ENCODE measurements at regions not wholly inside any gene's neighbourhood (a gene's known extent, or its start where the extent isn't known, plus 50 kb on each side); places are given as distances from the start of the nearest gene placed in this dataset.

- no peaks in the 10 kb centered on the region for H3K36me3 ChIP-seq
- no peak overlapping the region for H3K4me3 ChIP-seq
- no peak for ATAC-seq
- in situ Hi-C loops (cut with MboI; ENCODE audit: low sequenced_read_pairs in 4 of 4): no loop called here
- TF ChIP-seq CTCF (IDR thresholded peaks at IDR 0.05 in 4 of 5, conservative IDR thresholded peaks at IDR 0.05 in 1 of 5): no peak
- no peak for TF ChIP-seq POLR2A (IDR thresholded peaks at IDR 0.05)
- no peaks in the 10 kb centered on the region for H3K27me3 ChIP-seq
- no peaks in the 10 kb centered on the region for H3K4me1 ChIP-seq
- intact Hi-C loops (cut with DNase I; ENCODE audit: low total_unique reads): no loop called here
- H3K9me3 ChIP-seq: no peaks in the 10 kb centered on the region
- H3K27ac ChIP-seq: no peak overlapping the region
- no peak for DNase-seq
These were observed 160.9 kb upstream of the CSF3R start for GRCh38 chr1:36643371-36644270.

- Histone ChIP-seq H3K4me1 (no peaks in the 10 kb centered on the region), H3K4me3 (no peak overlapping the region), H3K27ac (no peak overlapping the region), H3K9me3 (no peaks in the 10 kb centered on the region), H3K36me3 (no peaks in the 10 kb centered on the region), H3K27me3 (no peaks in the 10 kb centered on the region)
- in situ Hi-C loops (cut with MboI; ENCODE audit: low sequenced_read_pairs in 4 of 4): no loop called here
- intact Hi-C loops (cut with DNase I; ENCODE audit: low total_unique reads): no loop called here
- no peak for ATAC-seq
- DNase-seq: no peak
- TF ChIP-seq CTCF (IDR thresholded peaks at IDR 0.05 in 4 of 5, conservative IDR thresholded peaks at IDR 0.05 in 1 of 5) (no peak), POLR2A (IDR thresholded peaks at IDR 0.05) (no peak)
These were observed 160.1 kb upstream of the CSF3R start for GRCh38 chr1:36642802-36643201.

- in situ Hi-C loops (cut with MboI; ENCODE audit: low sequenced_read_pairs in 4 of 4) (no loop called here), intact Hi-C loops (cut with DNase I; ENCODE audit: low total_unique reads) (no loop called here)
- Histone ChIP-seq H3K27ac (no peak overlapping the region), H3K36me3 (no peaks in the 10 kb centered on the region), H3K4me3 (no peak overlapping the region), H3K4me1 (no peaks in the 10 kb centered on the region), H3K9me3 (no peaks in the 10 kb centered on the region), H3K27me3 (no peaks in the 10 kb centered on the region)
- TF ChIP-seq POLR2A (IDR thresholded peaks at IDR 0.05): no peak
- no peak for TF ChIP-seq CTCF (IDR thresholded peaks at IDR 0.05 in 4 of 5, conservative IDR thresholded peaks at IDR 0.05 in 1 of 5)
- DNase-seq (no peak), ATAC-seq (no peak)
These were observed 159.1 kb upstream of the CSF3R start for GRCh38 chr1:36641776-36642175.

- in situ Hi-C loops (cut with MboI; ENCODE audit: low sequenced_read_pairs in 4 of 4): no loop called here
- intact Hi-C loops (cut with DNase I; ENCODE audit: low total_unique reads): no loop called here
- Histone ChIP-seq H3K27ac (no peak overlapping the region), H3K9me3 (no peaks in the 10 kb centered on the region), H3K4me1 (no peaks in the 10 kb centered on the region), H3K27me3 (no peaks in the 10 kb centered on the region), H3K4me3 (no peak overlapping the region), H3K36me3 (no peaks in the 10 kb centered on the region)
- DNase-seq (no peak), ATAC-seq (no peak)
- TF ChIP-seq POLR2A (IDR thresholded peaks at IDR 0.05) (no peak), CTCF (IDR thresholded peaks at IDR 0.05 in 4 of 5, conservative IDR thresholded peaks at IDR 0.05 in 1 of 5) (no peak)
These were observed 156.7 kb upstream of the CSF3R start for GRCh38 chr1:36639461-36639860.

All from gastrocnemius medialis (tissue), 4 donors.